WTC11 (cell line): ENCODE measurements at regions not wholly inside any gene's neighbourhood (a gene's known extent, or its start where the extent isn't known, plus 50 kb on each side); places are given as distances from the start of the nearest gene placed in this dataset.
"Not testable (repeated sequence)": the region's sequence is repeated elsewhere in the genome, so short reads cannot be mapped to it uniquely, and the experiment has no call there.

ENCODE experiments used
- ATAC-seq: fragments of 200-7000 bp; cut with Tn5 transposase; 2 replicates; pipeline ENCODE4 v1.10.0; 2021; ENCODE audit warnings: mild to moderate bottlenecking, moderate library complexity
- CTCF ChIA-PET: fragments of 300-600 bp; sonication (Branson Sonifier 250); formaldehyde crosslinking; loops from one replicate; lab custom pipeline; 2021; ENCODE audit warnings: antibody characterized with exemption; lab: Charles Lee
- POLR2A ChIA-PET: fragments of 350-600 bp; sonication (Branson Sonifier 250); formaldehyde crosslinking; loops from one replicate; lab custom pipeline; 2021; ENCODE audit warnings: antibody characterized with exemption; lab: Charles Lee
- DNase-seq: peaks from one replicate; pipeline ENCODE4 v3.0.0; 2021; ENCODE audit warnings: low spot score
- H3K27ac Mint-ChIP-seq: 2 replicates; pipeline ENCODE4 v1.8.0; 2021; ENCODE audit warnings: mixed read lengths
- H3K27me3 Mint-ChIP-seq: 2 replicates; pipeline ENCODE4 v1.8.0; 2021; ENCODE audit warnings: low read depth, mild to moderate bottlenecking, moderate library complexity, mixed read lengths
- H3K36me3 Mint-ChIP-seq: 2 replicates; pipeline ENCODE4 v1.8.0; 2021; ENCODE audit warnings: mixed read lengths
- H3K4me1 Mint-ChIP-seq: 2 replicates; pipeline ENCODE4 v1.8.0; 2022; ENCODE audit warnings: mixed read lengths
- H3K4me3 Mint-ChIP-seq: 2 replicates; pipeline ENCODE4 v1.8.0; 2021; ENCODE audit warnings: mild to moderate bottlenecking, moderate library complexity, mixed read lengths
- H3K9me3 Mint-ChIP-seq: 2 replicates; pipeline ENCODE4 v1.8.0; 2021; ENCODE audit warnings: mixed read lengths
- CREB1 ChIP-seq: sonication (generic); formaldehyde crosslinking; IDR thresholded peaks from 2 replicates; pipeline ENCODE4 v1.8.0; 2023; ENCODE audit warnings: mild to moderate bottlenecking, missing genetic modification reagents
- E2F5 ChIP-seq: sonication (generic); formaldehyde crosslinking; IDR thresholded peaks from 2 replicates; pipeline ENCODE4 v1.8.1; 2022; ENCODE audit warnings: mild to moderate bottlenecking, moderate library complexity, missing genetic modification reagents
- EMX1 ChIP-seq: fragments of 250-450 bp; sonication (Bioruptor Pico); IDR thresholded peaks from 2 replicates; pipeline ENCODE4 v1.8.0; 2021; ENCODE audit warnings: mild to moderate bottlenecking
- ETV6 ChIP-seq: sonication (generic); formaldehyde crosslinking; IDR thresholded peaks from 2 replicates; pipeline ENCODE4 v1.8.1; 2022; ENCODE audit warnings: mild to moderate bottlenecking, missing genetic modification reagents
- HMGXB4 ChIP-seq: sonication (generic); formaldehyde crosslinking; IDR thresholded peaks from 2 replicates; pipeline ENCODE4 v1.8.1; 2023; ENCODE audit warnings: mild to moderate bottlenecking, moderate library complexity, missing genetic modification reagents
- IRF2 ChIP-seq: sonication (generic); formaldehyde crosslinking; IDR thresholded peaks from 2 replicates; pipeline ENCODE4 v1.8.0; 2022; ENCODE audit warnings: low read depth, missing genetic modification reagents, borderline replicate concordance
- JUN ChIP-seq: sonication (generic); formaldehyde crosslinking; IDR thresholded peaks from 2 replicates; pipeline ENCODE4 v1.8.0; 2023; ENCODE audit warnings: mild to moderate bottlenecking, missing genetic modification reagents
- KAT7 ChIP-seq: sonication (generic); formaldehyde crosslinking; IDR thresholded peaks from 2 replicates; pipeline ENCODE4 v1.8.1; 2023; ENCODE audit warnings: missing genetic modification reagents, mild to moderate bottlenecking, borderline replicate concordance
- MXD4 ChIP-seq: fragments of 250-450 bp; sonication (Bioruptor Pico); IDR thresholded peaks from 2 replicates; pipeline ENCODE4 v1.8.0; 2021; ENCODE audit warnings: mild to moderate bottlenecking, moderate library complexity, borderline replicate concordance
- NR2C2 ChIP-seq: sonication (generic); formaldehyde crosslinking; IDR thresholded peaks from 2 replicates; pipeline ENCODE4 v1.8.0; 2022; ENCODE audit warnings: mild to moderate bottlenecking, missing genetic modification reagents
- SOX15 ChIP-seq: fragments of 250-450 bp; sonication (Bioruptor Pico); IDR thresholded peaks from 2 replicates; pipeline ENCODE4 v1.9.0; 2021; ENCODE audit warnings: mild to moderate bottlenecking
- ZNF138 ChIP-seq: sonication (generic); formaldehyde crosslinking; conservative IDR thresholded peaks from 2 replicates; pipeline ENCODE4 v1.8.1; 2022; ENCODE audit warnings: mild to moderate bottlenecking, moderate library complexity, missing genetic modification reagents
- ZNF232 ChIP-seq: sonication (generic); formaldehyde crosslinking; IDR thresholded peaks from 2 replicates; pipeline ENCODE4 v1.8.0; 2022; ENCODE audit warnings: mild to moderate bottlenecking, missing genetic modification reagents
- ZNF416 ChIP-seq: fragments of 250-450 bp; sonication (Bioruptor Pico); IDR thresholded peaks from 2 replicates; pipeline ENCODE4 v1.9.0; 2021; ENCODE audit warnings: mild to moderate bottlenecking, inconsistent platforms
- TF ChIP-seq, protein P1 (sequence below): sonication (generic); formaldehyde crosslinking; IDR thresholded peaks from 2 replicates; pipeline ENCODE4 v1.8.1; 2022; ENCODE audit warnings: low read depth, missing genetic modification reagents, borderline replicate concordance
- TF ChIP-seq, protein P2 (sequence below): sonication (generic); formaldehyde crosslinking; IDR thresholded peaks from 2 replicates; pipeline ENCODE4 v1.8.1; 2023; ENCODE audit warnings: mild to moderate bottlenecking, missing genetic modification reagents, moderate library complexity

DNA sequence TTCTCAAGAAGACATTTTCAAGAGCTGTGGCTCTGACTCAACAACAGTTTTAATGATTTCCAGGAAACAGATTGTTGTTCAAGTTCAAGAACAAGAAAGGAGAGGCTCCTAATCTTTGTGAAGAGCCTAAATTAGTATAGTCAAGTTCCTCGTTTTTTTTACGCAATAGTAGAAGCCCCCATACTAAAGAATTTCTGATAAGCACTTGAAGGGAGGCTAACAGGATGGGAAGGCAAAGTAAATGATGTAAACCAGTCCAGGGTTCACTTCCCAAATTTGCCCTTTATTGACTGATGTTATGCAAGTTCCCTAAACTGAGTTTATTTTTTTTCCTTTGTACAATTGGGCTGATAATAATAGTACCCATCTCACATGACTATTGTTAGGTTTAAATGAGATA lies 178.2 kb downstream of the RTL9 start:
- TF ChIP-seq ZNF232 (no peak), ZNF138 (CRISPR knock-in tag) (no peak), E2F5 (CRISPR knock-in tag) (no peak)
- no peaks in the 10 kb centered on the region; the same call in 1 of the 2 replicates for H3K27me3 Mint-ChIP-seq
- peaks cover 11% of the 10 kb centered on the region for H3K9me3 Mint-ChIP-seq
- no peak overlapping the region for H3K4me3 Mint-ChIP-seq
- CTCF ChIA-PET = no interaction called here
- H3K27ac Mint-ChIP-seq = no peak overlapping the region
- 0 out of 2 replicates have a peak, but pooled peaks cover 2% of the 10 kb centered on the region for H3K4me1 Mint-ChIP-seq
- DNase-seq = no peak
- ATAC-seq = no peak
- H3K36me3 Mint-ChIP-seq = 0 out of 2 replicates have a peak, but pooled peaks cover 5% of the 10 kb centered on the region
- POLR2A ChIA-PET = no interaction called here

GRCh38 chrX:110541266-110541665 lies 182.6 kb downstream of the RTL9 start:
- POLR2A ChIA-PET = no interaction called here
- Mint-ChIP-seq H3K36me3 (0 out of 2 replicates have a peak, but pooled peaks cover 5% of the 10 kb centered on the region), H3K27me3 (no peaks in the 10 kb centered on the region; the same call in 1 of the 2 replicates), H3K4me1 (no peaks in the 10 kb centered on the region), H3K4me3 (no peak overlapping the region), H3K27ac (no peak overlapping the region), H3K9me3 (peaks cover 11% of the 10 kb centered on the region)
- CTCF ChIA-PET = no interaction called here
- DNase-seq (no peak), ATAC-seq (no peak)
- no peak for TF ChIP-seq KAT7 (CRISPR knock-in tag)
- TF ChIP-seq NR2C2 (CRISPR knock-in tag) = no peak

GRCh38 chrX:110550854-110551253 lies 192.2 kb downstream of the RTL9 start:
- H3K27me3 Mint-ChIP-seq, H3K4me3 Mint-ChIP-seq, CTCF ChIA-PET, H3K36me3 Mint-ChIP-seq, ATAC-seq, H3K27ac Mint-ChIP-seq, H3K4me1 Mint-ChIP-seq, POLR2A ChIA-PET, DNase-seq: not testable (repeated sequence)
- H3K9me3 Mint-ChIP-seq = peaks cover 12% of the 10 kb centered on the region

GRCh38 chrX:110557864-110558263 lies 199.2 kb downstream of the RTL9 start:
- Mint-ChIP-seq H3K9me3 (peaks cover 40% of the 10 kb centered on the region), H3K27ac (no peak overlapping the region), H3K4me1 (no peaks in the 10 kb centered on the region), H3K4me3 (no peak overlapping the region), H3K27me3 (peaks cover 8% of the 10 kb centered on the region), H3K36me3 (peaks cover 14% of the 10 kb centered on the region)
- POLR2A ChIA-PET = no interaction called here
- TF ChIP-seq MXD4 (CRISPR knock-in tag) (no peak), SOX15 (CRISPR knock-in tag) (no peak), EMX1 (CRISPR knock-in tag) (no peak), ZNF232 (no peak), IRF2 (CRISPR knock-in tag) (no peak), CREB1 (no peak), HMGXB4 (CRISPR knock-in tag) (no peak), JUN (CRISPR knock-in tag) (no peak), ETV6 (CRISPR knock-in tag) (no peak), ZNF416 (CRISPR knock-in tag) (no peak)
- TF ChIP-seq, protein P1, sequence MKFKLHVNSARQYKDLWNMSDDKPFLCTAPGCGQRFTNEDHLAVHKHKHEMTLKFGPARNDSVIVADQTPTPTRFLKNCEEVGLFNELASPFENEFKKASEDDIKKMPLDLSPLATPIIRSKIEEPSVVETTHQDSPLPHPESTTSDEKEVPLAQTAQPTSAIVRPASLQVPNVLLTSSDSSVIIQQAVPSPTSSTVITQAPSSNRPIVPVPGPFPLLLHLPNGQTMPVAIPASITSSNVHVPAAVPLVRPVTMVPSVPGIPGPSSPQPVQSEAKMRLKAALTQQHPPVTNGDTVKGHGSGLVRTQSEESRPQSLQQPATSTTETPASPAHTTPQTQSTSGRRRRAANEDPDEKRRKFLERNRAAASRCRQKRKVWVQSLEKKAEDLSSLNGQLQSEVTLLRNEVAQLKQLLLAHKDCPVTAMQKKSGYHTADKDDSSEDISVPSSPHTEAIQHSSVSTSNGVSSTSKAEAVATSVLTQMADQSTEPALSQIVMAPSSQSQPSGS = no peak
- TF ChIP-seq, protein P2, sequence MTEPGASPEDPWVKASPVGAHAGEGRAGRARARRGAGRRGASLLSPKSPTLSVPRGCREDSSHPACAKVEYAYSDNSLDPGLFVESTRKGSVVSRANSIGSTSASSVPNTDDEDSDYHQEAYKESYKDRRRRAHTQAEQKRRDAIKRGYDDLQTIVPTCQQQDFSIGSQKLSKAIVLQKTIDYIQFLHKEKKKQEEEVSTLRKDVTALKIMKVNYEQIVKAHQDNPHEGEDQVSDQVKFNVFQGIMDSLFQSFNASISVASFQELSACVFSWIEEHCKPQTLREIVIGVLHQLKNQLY (CRISPR knock-in tag) = no peak
- ATAC-seq (no peak), DNase-seq (no peak)
- CTCF ChIA-PET = no interaction called here
